GM18861 (cell line): ENCODE measurements at regions not wholly inside any gene's neighbourhood (a gene's known extent, or its start where the extent isn't known, plus 50 kb on each side); places are given as distances from the start of the nearest gene placed in this dataset.
"Not testable (repeated sequence)": the region's sequence is repeated elsewhere in the genome, so short reads cannot be mapped to it uniquely, and the experiment has no call there.

ENCODE experiments used
- ATAC-seq: cut with Tn5 transposase; IDR thresholded peaks from one replicate; pipeline ENCODE4 v1.9.1; 2021; ENCODE audit not compliant: unreplicated experiment

GRCh38 chr15:81828135-81828534 is 217.7 kb downstream of the MEX3B start:
- ATAC-seq, result no peak

- no peak for ATAC-seq
Measured at GRCh38 chr15:81825136-81825535, 220.7 kb downstream of the MEX3B start.

GRCh38 chr15:81822587-81822986 is 223.2 kb downstream of the MEX3B start:
- not testable (repeated sequence) for ATAC-seq

DNA sequence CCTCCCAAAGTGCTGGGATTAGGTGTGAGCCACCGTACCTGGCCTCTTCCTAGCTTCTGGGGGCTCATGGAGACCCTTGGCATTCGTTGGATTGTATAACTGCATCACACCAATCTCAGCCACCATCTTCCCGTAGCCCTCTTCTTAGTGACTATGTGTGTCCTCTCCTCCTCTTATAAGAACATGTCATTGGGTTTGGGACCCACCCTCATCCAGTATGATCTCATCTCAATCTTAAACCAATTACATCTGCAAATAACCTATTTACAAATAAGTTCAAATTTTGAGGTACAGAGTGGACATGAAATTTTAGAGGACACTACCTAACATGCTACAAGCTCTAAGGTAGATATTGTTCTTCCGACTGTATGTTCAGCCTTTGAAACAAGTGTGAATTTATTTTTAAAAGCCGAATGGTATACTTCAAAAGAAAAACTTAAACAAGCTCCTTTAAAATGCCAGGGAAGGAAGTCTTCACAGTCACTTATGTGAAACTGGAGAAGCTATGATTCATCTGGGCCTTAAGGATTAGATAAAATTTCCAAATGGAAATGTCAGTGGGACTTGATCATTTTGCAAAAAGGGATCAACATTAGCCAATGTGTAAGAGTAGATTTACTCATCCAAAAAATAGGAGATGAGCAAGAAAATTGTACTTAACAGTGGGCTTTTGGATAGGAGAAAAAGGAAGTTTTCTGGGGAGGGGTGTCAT is 225.7 kb downstream of the MEX3B start:
- ATAC-seq, result no peak

- ATAC-seq, result no peak
Measured at GRCh38 chr15:81814882-81815455, 230.8 kb downstream of the MEX3B start.

- ATAC-seq, result no peak
Measured at GRCh38 chr15:81813215-81813614, 232.6 kb downstream of the MEX3B start.

GRCh38 chr15:81812456-81812855 is 233.4 kb downstream of the MEX3B start:
- ATAC-seq, result no peak

DNA sequence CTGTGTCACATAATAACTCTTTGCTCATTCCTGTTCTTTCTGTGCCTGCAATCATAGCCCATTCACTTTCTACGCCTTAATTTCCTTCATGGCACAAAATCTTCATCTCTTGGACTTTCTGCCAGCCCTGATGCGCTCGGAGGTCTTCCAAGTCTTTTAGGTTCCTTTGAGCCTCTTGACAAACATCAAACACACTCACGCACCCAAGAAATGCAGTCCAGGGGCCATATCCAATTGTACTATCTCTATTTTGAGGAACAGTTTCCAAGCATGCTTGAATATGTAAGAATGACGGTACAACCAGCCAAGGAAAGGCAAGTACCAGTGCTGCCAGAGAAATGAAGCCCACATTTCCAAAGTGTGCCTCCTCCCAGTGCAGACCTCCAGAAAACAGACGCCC is 234.1 kb downstream of the MEX3B start:
- no peak for ATAC-seq

DNA sequence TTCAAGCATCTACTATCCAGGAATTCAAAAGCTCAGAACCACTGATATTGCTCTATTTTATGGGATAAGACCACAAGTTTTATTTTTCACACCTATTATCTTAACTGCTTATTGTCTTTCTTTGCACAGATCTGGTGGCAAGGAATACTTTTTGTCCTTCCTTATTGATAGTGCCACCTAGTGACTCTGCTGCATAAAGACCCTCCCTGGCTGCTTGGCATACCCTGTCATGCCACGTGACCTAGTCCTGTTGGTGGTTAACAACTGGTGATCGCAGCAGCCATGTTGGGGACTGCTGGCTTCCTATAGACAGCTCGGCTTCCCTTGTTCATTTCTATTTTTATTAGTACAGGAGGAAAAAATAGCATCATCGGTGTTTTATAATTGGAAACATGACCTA is 236.3 kb downstream of the MEX3B start:
- ATAC-seq, result no peak

- ATAC-seq, result no peak
Measured at GRCh38 chr15:81807806-81808205, 238.0 kb downstream of the MEX3B start.

- ATAC-seq, result no peak
Measured at GRCh38 chr15:81807186-81807585, 238.6 kb downstream of the MEX3B start.

DNA sequence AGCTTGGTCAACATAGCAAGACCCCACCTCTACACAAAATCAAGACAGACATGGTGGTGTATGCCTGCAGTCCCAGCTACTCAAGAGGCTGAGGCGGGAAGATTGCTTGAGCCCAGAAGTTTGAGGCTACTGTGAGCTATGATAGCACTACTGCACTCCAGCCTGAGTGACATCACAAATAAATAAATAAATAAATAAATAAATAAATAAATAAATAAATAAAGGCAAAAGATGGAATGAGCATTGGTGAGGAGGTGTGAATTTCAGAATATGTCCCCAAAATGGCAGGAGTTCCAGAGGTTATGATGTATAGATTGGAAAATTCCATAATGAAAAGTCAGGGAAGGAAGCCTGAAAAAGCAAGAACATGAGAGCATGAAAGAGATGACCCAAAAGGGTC is 249.9 kb downstream of the MEX3B start:
- no peak for ATAC-seq

DNA sequence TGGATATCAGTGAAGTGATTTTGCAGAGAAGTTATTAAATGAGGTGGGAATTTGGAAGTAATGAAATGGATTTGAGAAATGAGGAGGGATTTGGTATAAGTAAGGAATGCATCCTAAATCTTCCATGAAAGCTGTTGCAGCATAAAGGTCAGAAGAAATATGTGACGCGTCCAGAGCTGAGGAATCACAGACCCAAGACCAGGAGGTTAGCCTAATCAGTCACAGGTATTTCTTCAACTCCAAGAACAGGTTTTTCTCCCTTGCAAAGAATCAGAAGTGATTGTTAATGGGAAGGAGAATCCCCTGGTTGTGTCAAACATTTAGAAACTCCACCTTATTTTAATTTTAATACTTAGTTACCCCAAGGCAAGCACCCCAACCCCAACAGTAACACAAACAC is 253.2 kb downstream of the MEX3B start:
- no peak for ATAC-seq

DNA sequence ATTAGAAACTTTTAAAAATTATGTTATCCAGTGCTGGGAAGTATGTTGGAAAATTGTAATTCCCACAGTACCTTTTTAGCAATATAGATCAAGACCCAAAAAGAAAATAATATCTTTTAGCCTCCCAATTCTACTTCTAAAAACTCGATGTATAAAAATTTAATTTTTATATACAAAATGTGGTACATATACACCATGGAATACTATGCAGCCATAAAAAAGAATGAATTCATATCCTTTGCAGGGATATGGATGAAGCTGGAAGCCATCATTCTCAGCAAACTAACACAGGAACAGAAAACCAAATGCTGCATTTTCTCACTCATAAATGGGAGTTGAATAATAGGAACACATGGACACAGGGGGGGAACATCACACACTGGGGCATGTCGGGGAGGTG is 254.5 kb downstream of the MEX3B start:
- ATAC-seq, result not testable (repeated sequence)

DNA sequence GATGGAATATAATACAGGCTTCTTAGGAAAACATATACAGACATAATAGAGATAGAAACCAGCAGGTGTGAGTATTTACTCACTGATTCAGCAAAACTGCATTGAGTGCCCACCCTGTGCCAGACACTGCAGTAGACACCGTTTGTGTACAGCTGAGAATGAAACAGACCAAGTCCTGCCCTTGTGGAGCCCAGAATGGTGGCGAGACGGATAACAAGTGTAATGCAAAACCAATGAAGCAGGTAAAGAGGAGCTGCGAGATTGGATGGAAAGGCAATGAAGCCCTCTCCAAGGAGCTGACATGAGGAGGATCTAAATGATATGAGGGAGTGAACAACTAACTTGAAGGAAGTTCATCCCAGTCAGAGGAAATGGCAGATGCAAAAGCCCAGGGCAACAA is 256.4 kb downstream of the MEX3B start:
- no peak for ATAC-seq

- no peak for ATAC-seq
Measured at GRCh38 chr15:81786776-81787175, 259.0 kb downstream of the MEX3B start.

- ATAC-seq, result no peak
Measured at GRCh38 chr15:81785679-81786078, 260.1 kb downstream of the MEX3B start.

GRCh38 chr15:81785181-81785580 is 260.6 kb downstream of the MEX3B start:
- no peak for ATAC-seq

DNA sequence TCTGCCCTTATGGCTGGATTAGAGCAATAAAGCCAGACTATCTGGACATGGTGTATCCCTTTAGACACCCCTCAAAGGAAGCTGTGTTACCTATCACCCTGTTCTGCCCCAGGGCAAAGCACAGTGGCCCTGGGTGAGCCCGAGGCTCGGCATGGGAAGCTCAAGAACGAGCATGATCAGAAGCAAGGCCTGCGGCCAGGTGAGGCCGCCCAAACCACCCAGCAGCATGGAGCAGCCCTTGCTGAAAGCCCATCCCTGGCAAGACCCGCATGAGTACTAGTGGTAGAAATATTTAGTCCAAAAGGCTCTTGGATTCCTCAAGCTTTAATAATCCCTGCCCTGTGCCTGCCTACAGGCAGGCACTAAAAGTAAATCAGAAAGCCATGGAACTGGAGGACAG is 261.1 kb downstream of the MEX3B start:
- no peak for ATAC-seq

DNA sequence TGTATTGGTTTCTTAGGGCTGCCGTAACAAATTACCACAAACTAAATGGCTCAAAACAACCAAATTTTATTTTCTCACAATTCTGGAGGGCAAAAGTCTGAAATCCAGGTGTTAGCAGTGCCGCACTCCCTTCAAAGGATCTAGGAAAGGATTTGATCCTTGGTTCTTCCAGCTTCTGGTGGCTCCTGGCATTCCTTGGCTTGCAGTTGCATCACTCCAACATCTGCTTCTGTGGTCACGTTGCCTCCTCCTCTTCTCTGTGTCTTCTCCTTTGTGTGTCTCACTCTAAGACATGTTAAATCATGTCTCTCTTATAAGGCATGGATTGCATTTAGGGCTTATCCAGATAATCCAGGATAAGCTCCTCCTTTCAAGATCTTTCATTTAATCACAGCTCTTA is 262.2 kb downstream of the MEX3B start:
- no peak for ATAC-seq

GRCh38 chr15:81783076-81783475 is 262.7 kb downstream of the MEX3B start:
- no peak for ATAC-seq

- ATAC-seq, result no peak
Measured at GRCh38 chr15:81781395-81781794, 264.4 kb downstream of the MEX3B start.

- no peak for ATAC-seq
Measured at GRCh38 chr15:81780966-81781365, 264.9 kb downstream of the MEX3B start.
